ENCODE measurements at regions not wholly inside any gene's neighbourhood (a gene's known extent, or its start where the extent isn't known, plus 50 kb on each side); places are given as distances from the start of the nearest gene placed in this dataset.

DNA sequence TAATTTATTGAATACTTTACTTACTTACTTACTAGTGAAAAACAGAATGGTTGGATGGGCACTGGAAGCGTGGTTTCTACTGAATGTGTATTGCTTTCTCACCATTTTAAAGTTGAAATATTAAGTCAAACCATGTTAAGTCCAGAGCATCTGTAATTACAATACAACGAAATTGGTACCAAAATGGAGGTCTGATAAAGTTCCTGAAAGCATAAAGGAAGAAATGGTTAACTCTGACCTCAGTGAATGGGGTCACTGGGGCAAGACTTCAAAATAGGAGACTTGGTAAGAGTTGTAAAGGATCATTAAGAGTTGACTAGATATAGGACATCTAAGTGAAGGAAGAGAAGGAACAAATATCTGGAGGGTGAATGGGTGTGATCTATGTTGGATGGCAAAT is 237.1 kb downstream of the MAF start:
- H3K4me3 ChIP-seq (ENCODE audit: low read depth, low read length) = no peak overlapping the region
- no peak for TF ChIP-seq CTCF (conservative IDR thresholded peaks at IDR 0.05; ENCODE audit: low read depth, low read length)
- no peak for DNase-seq (ENCODE audit: low read depth)

GRCh38 chr16:79363035-79363434 is 237.5 kb downstream of the MAF start:
- no peak overlapping the region for H3K4me3 ChIP-seq (ENCODE audit: low read depth, low read length)
- TF ChIP-seq CTCF (conservative IDR thresholded peaks at IDR 0.05; ENCODE audit: low read depth, low read length) = no peak
- DNase-seq (ENCODE audit: low read depth) = no peak

- TF ChIP-seq CTCF (conservative IDR thresholded peaks at IDR 0.05; ENCODE audit: low read depth, low read length) = no peak
- H3K4me3 ChIP-seq (ENCODE audit: low read depth, low read length) = no peak overlapping the region
- DNase-seq (ENCODE audit: low read depth) = no peak
These were observed 238.1 kb downstream of the MAF start for GRCh38 chr16:79362300-79362970.

DNA sequence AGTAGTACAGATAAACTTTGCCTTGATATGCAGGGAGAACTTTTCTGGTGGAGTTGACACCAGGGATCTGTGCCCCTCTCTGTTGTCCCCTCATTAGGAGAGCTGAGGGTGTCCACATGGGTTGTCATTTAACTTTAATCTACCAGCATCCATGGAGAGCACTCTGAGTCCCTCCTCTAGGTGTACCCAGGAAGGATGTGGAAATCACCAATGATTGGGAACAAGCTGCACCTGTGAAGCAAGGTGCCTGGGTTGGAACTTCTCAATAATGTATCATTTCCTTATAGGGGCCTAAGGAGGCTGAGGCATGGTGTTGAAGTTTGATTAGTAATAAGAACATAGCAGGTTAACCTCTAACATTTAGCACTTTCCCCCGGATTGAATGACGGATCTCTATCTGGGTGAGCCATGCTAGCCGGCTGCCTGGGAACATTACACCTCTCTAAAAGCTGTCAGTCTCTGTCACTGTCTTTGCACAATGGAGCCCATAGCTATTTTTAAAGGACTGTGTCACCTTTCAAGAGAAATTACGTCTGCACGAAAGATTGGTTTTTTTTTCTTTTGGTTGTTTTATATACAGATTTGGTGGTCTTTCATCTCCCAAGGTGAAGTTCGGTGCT is 239.3 kb downstream of the MAF start:
- no peak overlapping the region for H3K4me3 ChIP-seq (ENCODE audit: low read depth, low read length)
- DNase-seq (ENCODE audit: low read depth) = no peak
- no peak for TF ChIP-seq CTCF (conservative IDR thresholded peaks at IDR 0.05; ENCODE audit: low read depth, low read length)

GRCh38 chr16:79360267-79360666 is 240.3 kb downstream of the MAF start:
- DNase-seq (ENCODE audit: low read depth) = no peak
- no peak for TF ChIP-seq CTCF (conservative IDR thresholded peaks at IDR 0.05; ENCODE audit: low read depth, low read length)
- no peak overlapping the region for H3K4me3 ChIP-seq (ENCODE audit: low read depth, low read length)

DNA sequence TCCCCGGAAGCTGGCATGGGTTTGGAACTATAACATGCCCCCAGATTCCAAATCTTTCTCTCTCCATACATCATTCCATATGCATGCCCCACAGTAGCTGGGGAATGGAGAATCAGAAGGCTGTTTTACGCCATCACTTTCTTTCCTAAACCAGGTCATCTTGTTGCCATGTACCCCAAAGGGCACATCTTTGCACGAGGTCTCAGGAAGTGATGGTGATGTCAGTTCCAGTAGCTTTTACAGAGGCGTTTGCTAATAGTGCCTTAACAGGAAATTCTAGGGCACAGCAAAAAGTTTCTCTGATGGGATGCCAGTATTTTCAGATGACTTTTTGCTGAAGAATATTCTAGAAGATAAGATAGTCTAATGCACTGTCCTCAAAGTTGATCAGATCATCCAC is 241.5 kb downstream of the MAF start:
- no peak for TF ChIP-seq CTCF (conservative IDR thresholded peaks at IDR 0.05; ENCODE audit: low read depth, low read length)
- DNase-seq (ENCODE audit: low read depth) = no peak
- H3K4me3 ChIP-seq (ENCODE audit: low read depth, low read length) = no peak overlapping the region

- no peak for DNase-seq (ENCODE audit: low read depth)
- H3K4me3 ChIP-seq (ENCODE audit: low read depth, low read length) = no peak overlapping the region
- no peak for TF ChIP-seq CTCF (conservative IDR thresholded peaks at IDR 0.05; ENCODE audit: low read depth, low read length)
These were observed 242.3 kb downstream of the MAF start for GRCh38 chr16:79358188-79358587.

Measured in epithelial cell of proximal tubule (primary cell).